Germinal center (tissue), 1 donor: ENCODE measurements at regions not wholly inside any gene's neighbourhood (a gene's known extent, or its start where the extent isn't known, plus 50 kb on each side); places are given as distances from the start of the nearest gene placed in this dataset.

Experiments used
- DNase-seq: peaks from one replicate; pipeline ENCODE4 v3.0.0; 2012; ENCODE audit warnings: mixed read lengths, low spot score

- no peak for DNase-seq
Measured at GRCh38 chr1:229210844-229211243, 60.1 kb upstream of the RAB4A start.

GRCh38 chr1:229213797-229214196, 57.1 kb upstream of the RAB4A start:
- no peak for DNase-seq

- DNase-seq = no peak
Measured at GRCh38 chr1:229217716-229218115, 53.2 kb upstream of the RAB4A start.

- no peak for DNase-seq
Measured at GRCh38 chr1:229218612-229219025, 52.3 kb upstream of the RAB4A start.

DNA sequence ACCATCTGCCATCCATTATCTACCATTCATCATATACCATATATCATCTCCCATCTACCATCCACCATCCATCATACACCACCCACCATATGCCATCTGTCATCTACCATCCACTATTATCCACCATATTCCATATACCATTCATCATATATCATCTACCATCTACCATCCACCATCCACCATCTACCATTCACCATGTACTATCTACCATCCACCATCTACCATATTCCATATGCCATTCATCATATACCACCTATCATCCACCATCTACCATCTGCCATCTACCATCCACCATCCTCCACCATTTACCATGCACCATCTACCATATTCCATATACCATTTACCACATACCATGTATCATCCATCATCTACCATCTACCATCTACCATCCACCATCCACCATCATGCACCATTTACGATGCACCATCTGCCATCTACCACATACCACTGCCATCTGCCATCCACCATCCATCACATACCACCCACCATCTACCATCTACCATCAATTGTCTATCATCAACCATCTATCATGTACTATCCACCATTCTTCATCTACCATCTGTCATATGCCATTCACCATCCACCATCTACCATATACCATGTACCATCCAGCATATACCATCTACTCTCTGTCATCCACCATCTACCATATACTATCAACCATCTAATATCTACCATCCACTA, 50.6 kb upstream of the RAB4A start:
- DNase-seq = no peak

- no peak for DNase-seq
Measured at GRCh38 chr1:229221106-229222019, 49.5 kb upstream of the RAB4A start.
